ENCODE measurements at regions not wholly inside any gene's neighbourhood (a gene's known extent, or its start where the extent isn't known, plus 50 kb on each side); places are given as distances from the start of the nearest gene placed in this dataset.
A peak's percentile ranks its signal among the peaks of the same experiment; 100 is the strongest.

GRCh38 chr6:11953641-11954040 is 58.5 kb upstream of the HIVEP1 start:
- no peaks in the 10 kb centered on the region for H3K36me3 ChIP-seq (ENCODE audit: insufficient read depth, low read length, poor library complexity, severe bottlenecking)
- BruUV-seq (replicated peaks) = no TSS peak
- DNase-seq (ENCODE audit: low spot score) = peak; percentile 37
- CTCF ChIA-PET = no interaction called here
- POLR2A ChIA-PET (ENCODE audit: low non-redundant PET) = no interaction called here
- intact Hi-C loops (cut with micrococcal nuclease; ENCODE audit: unreplicated experiment) = no loop called here
- no peak overlapping the region for H3K27ac ChIP-seq (ENCODE audit: low read depth, low read length, poor library complexity, severe bottlenecking)
- peaks cover 12% of the 10 kb centered on the region for H3K4me1 ChIP-seq (ENCODE audit: insufficient read depth, low read length, poor library complexity, severe bottlenecking)
- no peaks in the 10 kb centered on the region for H3K27me3 ChIP-seq (replicated peaks; ENCODE audit: insufficient read depth, low read depth, low read length, poor library complexity)
- TF ChIP-seq CTCF (conservative IDR thresholded peaks at IDR 0.05; ENCODE audit: low read depth, low read length) (no peak), EZH2 (IDR thresholded peaks at IDR 0.05; ENCODE audit: borderline replicate concordance, low read depth, low read length, poor library complexity, severe bottlenecking) (no peak)
- H3K4me3 ChIP-seq (ENCODE audit: low read depth, low read length, poor library complexity, severe bottlenecking) = no peak overlapping the region
- no peaks in the 10 kb centered on the region for H3K9me3 ChIP-seq (ENCODE audit: low read depth, low read length, poor library complexity, severe bottlenecking)

- POLR2A ChIA-PET (ENCODE audit: low non-redundant PET) = no interaction called here
- TF ChIP-seq EZH2 (IDR thresholded peaks at IDR 0.05; ENCODE audit: borderline replicate concordance, low read depth, low read length, poor library complexity, severe bottlenecking) (no peak), CTCF (conservative IDR thresholded peaks at IDR 0.05; ENCODE audit: low read depth, low read length) (no peak)
- Histone ChIP-seq H3K27ac (ENCODE audit: low read depth, low read length, poor library complexity, severe bottlenecking) (no peak overlapping the region), H3K4me1 (ENCODE audit: insufficient read depth, low read length, poor library complexity, severe bottlenecking) (peaks cover 12% of the 10 kb centered on the region), H3K36me3 (ENCODE audit: insufficient read depth, low read length, poor library complexity, severe bottlenecking) (no peaks in the 10 kb centered on the region), H3K27me3 (replicated peaks; ENCODE audit: insufficient read depth, low read depth, low read length, poor library complexity) (no peaks in the 10 kb centered on the region), H3K4me3 (ENCODE audit: low read depth, low read length, poor library complexity, severe bottlenecking) (no peak overlapping the region), H3K9me3 (ENCODE audit: low read depth, low read length, poor library complexity, severe bottlenecking) (no peaks in the 10 kb centered on the region)
- intact Hi-C loops (cut with micrococcal nuclease; ENCODE audit: unreplicated experiment) = no loop called here
- no TSS peak for BruUV-seq (replicated peaks)
- no peak for DNase-seq (ENCODE audit: low spot score)
- CTCF ChIA-PET = no interaction called here
These were observed 59.8 kb upstream of the HIVEP1 start for GRCh38 chr6:11952316-11952715.

DNA sequence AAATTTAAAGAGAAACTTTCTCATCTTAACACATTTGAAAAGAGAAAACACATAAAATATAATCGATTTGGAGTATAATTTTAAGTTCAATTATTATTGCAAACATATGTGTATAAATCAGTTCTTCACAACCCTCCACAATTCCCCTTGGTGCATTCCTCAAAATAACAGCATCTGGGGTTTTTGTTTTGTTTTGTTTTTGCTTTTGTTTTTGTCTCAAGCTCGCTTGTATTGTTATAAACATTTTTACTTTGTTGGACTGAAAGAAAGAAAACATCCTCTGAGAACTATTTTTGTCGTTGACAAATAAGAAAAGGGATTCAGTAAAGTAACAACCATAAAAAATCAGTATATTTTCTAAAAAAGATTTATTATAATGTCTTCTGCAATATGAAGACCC is 60.2 kb upstream of the HIVEP1 start:
- Histone ChIP-seq H3K4me1 (ENCODE audit: insufficient read depth, low read length, poor library complexity, severe bottlenecking) (peaks cover 12% of the 10 kb centered on the region), H3K36me3 (ENCODE audit: insufficient read depth, low read length, poor library complexity, severe bottlenecking) (no peaks in the 10 kb centered on the region), H3K27ac (ENCODE audit: low read depth, low read length, poor library complexity, severe bottlenecking) (no peak overlapping the region), H3K4me3 (ENCODE audit: low read depth, low read length, poor library complexity, severe bottlenecking) (no peak overlapping the region), H3K9me3 (ENCODE audit: low read depth, low read length, poor library complexity, severe bottlenecking) (no peaks in the 10 kb centered on the region), H3K27me3 (replicated peaks; ENCODE audit: insufficient read depth, low read depth, low read length, poor library complexity) (no peaks in the 10 kb centered on the region)
- intact Hi-C loops (cut with micrococcal nuclease; ENCODE audit: unreplicated experiment) = no loop called here
- ChIA-PET CTCF (no interaction called here), POLR2A (ENCODE audit: low non-redundant PET) (no interaction called here)
- BruUV-seq (replicated peaks) = no TSS peak
- TF ChIP-seq EZH2 (IDR thresholded peaks at IDR 0.05; ENCODE audit: borderline replicate concordance, low read depth, low read length, poor library complexity, severe bottlenecking) (no peak), CTCF (conservative IDR thresholded peaks at IDR 0.05; ENCODE audit: low read depth, low read length) (no peak)
- DNase-seq (ENCODE audit: low spot score) = no peak
